GM18870 (cell line): ENCODE measurements at regions not wholly inside any gene's neighbourhood (a gene's known extent, or its start where the extent isn't known, plus 50 kb on each side); places are given as distances from the start of the nearest gene placed in this dataset.
A peak's percentile ranks its signal among the peaks of the same experiment; 100 is the strongest.

Experiments
- ATAC-seq: cut with Tn5 transposase; IDR thresholded peaks from one replicate; pipeline ENCODE4 v1.9.1; 2021; ENCODE audit warnings: moderate library complexity; ENCODE audit not compliant: unreplicated experiment

- ATAC-seq = peak; percentile 26
Measured at GRCh38 chr10:4775808-4776207, 50.2 kb upstream of the AKR1E2 start.

GRCh38 chr10:4772202-4772570, 53.8 kb upstream of the AKR1E2 start:
- no peak for ATAC-seq

GRCh38 chr10:4771554-4772201, 54.3 kb upstream of the AKR1E2 start:
- ATAC-seq = no peak

GRCh38 chr10:4770801-4771553, 55.0 kb upstream of the AKR1E2 start:
- ATAC-seq = no peak

GRCh38 chr10:4768416-4768815, 57.6 kb upstream of the AKR1E2 start:
- no peak for ATAC-seq

GRCh38 chr10:4767033-4767814, 58.8 kb upstream of the AKR1E2 start:
- no peak for ATAC-seq

- no peak for ATAC-seq
Measured at GRCh38 chr10:4766454-4766853, 59.6 kb upstream of the AKR1E2 start.

- ATAC-seq = no peak
Measured at GRCh38 chr10:4765428-4765827, 60.6 kb upstream of the AKR1E2 start.

GRCh38 chr10:4763960-4764428, 62.0 kb upstream of the AKR1E2 start:
- no peak for ATAC-seq

GRCh38 chr10:4763513-4763912, 62.5 kb upstream of the AKR1E2 start:
- ATAC-seq = no peak

GRCh38 chr10:4758256-4758655, 67.8 kb upstream of the AKR1E2 start:
- no peak for ATAC-seq

- no peak for ATAC-seq
Measured at GRCh38 chr10:4755286-4755989, 70.6 kb upstream of the AKR1E2 start.

GRCh38 chr10:4754143-4754542, 71.9 kb upstream of the AKR1E2 start:
- ATAC-seq = no peak

GRCh38 chr10:4751211-4751610, 74.8 kb upstream of the AKR1E2 start:
- no peak for ATAC-seq

- ATAC-seq = no peak
Measured at GRCh38 chr10:4749271-4749574, 76.8 kb upstream of the AKR1E2 start.

GRCh38 chr10:4748491-4749270, 77.3 kb upstream of the AKR1E2 start:
- no peak for ATAC-seq

GRCh38 chr10:4742217-4742616, 83.8 kb upstream of the AKR1E2 start:
- no peak for ATAC-seq

- ATAC-seq = no peak
Measured at GRCh38 chr10:4740471-4740870, 85.5 kb upstream of the AKR1E2 start.

- no peak for ATAC-seq
Measured at GRCh38 chr10:4736608-4737007, 89.4 kb upstream of the AKR1E2 start.

GRCh38 chr10:4736183-4736582, 89.8 kb upstream of the AKR1E2 start:
- ATAC-seq = no peak

GRCh38 chr10:4733843-4734224, 92.2 kb upstream of the AKR1E2 start:
- ATAC-seq = no peak
